Upper lobe of left lung (tissue), 6 donors: ENCODE measurements at regions not wholly inside any gene's neighbourhood (a gene's known extent, or its start where the extent isn't known, plus 50 kb on each side); places are given as distances from the start of the nearest gene placed in this dataset.

ENCODE experiments used
- ATAC-seq, 2 donors: fragments of 200-7000 bp; cut with Tn5 transposase; one replicate each; pipeline ENCODE4 v1.9.1; 2022; ENCODE audit warnings: mild to moderate bottlenecking in 2 of 2, moderate library complexity in 2 of 2; ENCODE audit not compliant: low FRiP score in 2 of 2
- DNase-seq, 2 donors: peaks; one replicate each; pipeline ENCODE4 v3.0.0-alpha.2; 2019 to 2020
- H3K27ac ChIP-seq, 4 donors: fragments of 200-600 bp; sonication (generic); one replicate each; pipeline ENCODE4 v1.5.1; 2016 to 2019
- H3K27me3 ChIP-seq, 4 donors: fragments of 200-600 bp; sonication (generic); one replicate each; pipeline ENCODE4 v1.5.1; 2017 to 2019
- H3K36me3 ChIP-seq, 4 donors: fragments of 200-600 bp; sonication (generic); one replicate each; pipeline ENCODE4 v1.5.1; 2016 to 2019
- H3K4me1 ChIP-seq, 4 donors: fragments of 200-600 bp; sonication (generic); one replicate each; pipeline ENCODE4 v1.5.1; 2018 to 2019
- H3K4me3 ChIP-seq, 4 donors: fragments of 200-600 bp; sonication (generic); one replicate each; pipeline ENCODE4 v1.5.1; 2017 to 2019; ENCODE audit warnings: mild to moderate bottlenecking in 2 of 4, moderate library complexity in 1 of 4
- H3K9me3 ChIP-seq, 4 donors: fragments of 200-600 bp; sonication (generic); one replicate each; pipeline ENCODE4 v1.5.1; 2018 to 2019
- EP300 ChIP-seq, 4 donors: sonication (generic); formaldehyde crosslinking; IDR thresholded peaks; one replicate each; pipeline ENCODE4 v1.5.1; 2017; ENCODE audit warnings: antibody characterized with exemption in 4 of 4, control low read depth in 2 of 4
- POLR2A ChIP-seq, 4 donors: fragments of 450-650 bp; IDR thresholded peaks; one replicate each; pipeline ENCODE4 v1.5.1; 2016 to 2017; ENCODE audit warnings: antibody characterized with exemption in 4 of 4, mild to moderate bottlenecking in 2 of 4
- POLR2AphosphoS5 ChIP-seq, 2 donors: sonication (generic); formaldehyde crosslinking; IDR thresholded peaks; one replicate each; pipeline ENCODE4 v1.5.1; 2017; ENCODE audit warnings: antibody characterized with exemption in 2 of 2
- WGBS, 2 donors: methylation state at CpG; one replicate each; pipeline ENCODE4 v1.1.5; 2017 to 2018; 5-methylcytosine and 5-hydroxymethylcytosine counted together
- TF ChIP-seq, protein P1 (sequence below), 6 experiments: fragments of 450-650 bp in 4 of 6; fragments of 200-600 bp in 2 of 6; sonication (generic) in 2 of 6; IDR thresholded peaks; one replicate each; pipeline ENCODE4 v1.5.1; 2016 to 2019; ENCODE audit warnings: antibody characterized with exemption in 6 of 6
- donor health status: DM: no; HTN: no; CAD: no; lungs with moderate emphysema.
- donor health status: DM: no; HTN: yes; CAD: no; lungs with severe emphysema.

DNA sequence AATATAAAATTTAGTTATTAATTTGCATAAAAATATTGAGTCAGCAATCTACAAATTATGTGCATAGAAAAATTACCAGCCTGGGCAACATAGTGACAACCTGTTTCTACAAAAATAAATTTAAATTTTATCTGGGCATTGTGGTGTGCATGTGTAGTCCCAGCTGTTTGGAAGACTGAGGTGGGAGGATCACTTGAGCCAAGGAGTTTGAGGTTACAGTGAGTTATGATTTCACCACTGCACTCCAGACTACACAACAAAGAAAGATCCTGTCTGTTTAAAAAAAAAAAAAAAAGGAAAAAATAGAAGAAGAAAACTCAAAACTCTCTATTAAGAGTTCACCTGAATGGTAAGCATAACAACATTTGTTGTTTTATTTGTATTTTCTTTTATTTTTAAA, 1048.4 kb upstream of the CDH2 start:
- Histone ChIP-seq H3K36me3 (no peaks in the 10 kb centered on the region), H3K9me3 (no peaks in the 10 kb centered on the region), H3K27ac (no peak overlapping the region), H3K27me3 (no peaks in the 10 kb centered on the region), H3K4me1 (no peaks in the 10 kb centered on the region), H3K4me3 (no peak overlapping the region)
- no peak for DNase-seq
- TF ChIP-seq POLR2A (IDR thresholded peaks at IDR 0.05) (no peak), POLR2AphosphoS5 (IDR thresholded peaks at IDR 0.05) (no peak), EP300 (IDR thresholded peaks at IDR 0.05) (no peak)
- TF ChIP-seq, protein P1, sequence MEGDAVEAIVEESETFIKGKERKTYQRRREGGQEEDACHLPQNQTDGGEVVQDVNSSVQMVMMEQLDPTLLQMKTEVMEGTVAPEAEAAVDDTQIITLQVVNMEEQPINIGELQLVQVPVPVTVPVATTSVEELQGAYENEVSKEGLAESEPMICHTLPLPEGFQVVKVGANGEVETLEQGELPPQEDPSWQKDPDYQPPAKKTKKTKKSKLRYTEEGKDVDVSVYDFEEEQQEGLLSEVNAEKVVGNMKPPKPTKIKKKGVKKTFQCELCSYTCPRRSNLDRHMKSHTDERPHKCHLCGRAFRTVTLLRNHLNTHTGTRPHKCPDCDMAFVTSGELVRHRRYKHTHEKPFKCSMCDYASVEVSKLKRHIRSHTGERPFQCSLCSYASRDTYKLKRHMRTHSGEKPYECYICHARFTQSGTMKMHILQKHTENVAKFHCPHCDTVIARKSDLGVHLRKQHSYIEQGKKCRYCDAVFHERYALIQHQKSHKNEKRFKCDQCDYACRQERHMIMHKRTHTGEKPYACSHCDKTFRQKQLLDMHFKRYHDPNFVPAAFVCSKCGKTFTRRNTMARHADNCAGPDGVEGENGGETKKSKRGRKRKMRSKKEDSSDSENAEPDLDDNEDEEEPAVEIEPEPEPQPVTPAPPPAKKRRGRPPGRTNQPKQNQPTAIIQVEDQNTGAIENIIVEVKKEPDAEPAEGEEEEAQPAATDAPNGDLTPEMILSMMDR (IDR thresholded peaks at IDR 0.05): no peak
- ATAC-seq: no peak

DNA sequence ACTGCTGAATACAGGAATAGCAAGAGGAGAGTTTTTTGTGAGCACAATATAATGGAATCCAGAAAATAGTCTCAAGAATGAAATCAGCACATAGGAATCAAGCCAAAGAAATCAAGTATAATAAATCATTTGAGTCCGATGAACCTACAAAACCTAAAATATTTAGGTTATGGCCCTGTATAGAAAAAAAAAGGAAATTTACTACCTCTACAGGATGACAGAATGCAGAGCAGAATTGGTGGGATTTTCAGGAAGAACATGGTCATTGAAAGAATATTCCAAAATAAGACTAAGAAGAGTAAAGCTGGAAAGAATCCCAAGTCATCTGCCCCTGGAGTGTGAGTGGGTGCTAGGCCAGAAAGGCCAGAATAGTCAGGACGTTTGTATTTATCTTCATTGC, 1041.2 kb upstream of the CDH2 start:
- TF ChIP-seq POLR2A (IDR thresholded peaks at IDR 0.05): no peak
- Histone ChIP-seq H3K4me1 (no peaks in the 10 kb centered on the region), H3K9me3 (no peaks in the 10 kb centered on the region), H3K27ac (no peak overlapping the region), H3K27me3 (no peaks in the 10 kb centered on the region), H3K4me3 (no peak overlapping the region), H3K36me3 (no peaks in the 10 kb centered on the region)
- no peak for ATAC-seq
- no peak for DNase-seq
- 69 to 83% methylated on average over 2 of the region's 2 CpGs for WGBS, 2 donors

DNA sequence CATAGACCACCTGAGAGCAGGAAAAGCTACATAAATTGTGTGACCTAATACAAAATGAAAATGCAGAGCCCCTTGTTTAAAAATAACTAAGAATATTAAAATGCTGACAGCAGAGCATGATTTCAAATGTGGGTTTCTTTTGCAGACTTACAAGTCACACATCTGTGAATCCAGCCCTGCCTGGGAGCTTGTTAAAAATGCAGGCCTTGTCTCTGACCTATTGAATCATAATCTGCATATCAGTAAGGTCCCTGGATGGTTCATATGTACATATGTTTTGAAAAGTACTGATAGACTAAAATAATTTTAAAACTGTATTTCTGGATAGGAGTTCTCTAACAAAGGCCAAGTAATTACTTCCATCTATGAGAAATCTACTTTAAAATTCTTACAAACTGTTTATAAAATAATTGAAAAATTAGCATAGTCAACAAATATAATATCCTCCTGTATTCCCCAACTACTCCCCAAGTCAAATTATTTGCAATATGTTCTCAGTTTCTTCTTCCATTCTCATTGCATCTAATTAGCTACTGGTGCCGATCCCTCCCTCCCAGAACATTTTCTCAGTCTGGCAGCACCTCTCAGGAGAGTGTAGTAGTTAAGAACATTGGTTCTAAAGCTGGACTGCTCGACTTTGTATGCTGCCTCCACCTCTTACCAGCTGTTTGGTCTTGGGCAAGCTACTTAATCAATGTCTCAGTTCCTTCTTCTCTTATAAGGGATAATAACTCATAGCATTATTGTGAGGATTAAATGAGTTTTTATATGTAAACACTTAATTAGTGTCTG, 1040.4 kb upstream of the CDH2 start:
- no peak for ATAC-seq
- 61 to 68% methylated on average over 2 of the region's 2 CpGs for WGBS, 2 donors
- Histone ChIP-seq H3K9me3 (no peaks in the 10 kb centered on the region), H3K27me3 (no peaks in the 10 kb centered on the region), H3K4me1 (no peaks in the 10 kb centered on the region), H3K36me3 (no peaks in the 10 kb centered on the region), H3K27ac (no peak overlapping the region), H3K4me3 (no peak overlapping the region)
- DNase-seq: no peak
- TF ChIP-seq EP300 (IDR thresholded peaks at IDR 0.05): no peak
- TF ChIP-seq POLR2A (IDR thresholded peaks at IDR 0.05): no peak
- TF ChIP-seq, protein P1 (IDR thresholded peaks at IDR 0.05): no peak
- no peak for TF ChIP-seq POLR2AphosphoS5 (IDR thresholded peaks at IDR 0.05)

DNA sequence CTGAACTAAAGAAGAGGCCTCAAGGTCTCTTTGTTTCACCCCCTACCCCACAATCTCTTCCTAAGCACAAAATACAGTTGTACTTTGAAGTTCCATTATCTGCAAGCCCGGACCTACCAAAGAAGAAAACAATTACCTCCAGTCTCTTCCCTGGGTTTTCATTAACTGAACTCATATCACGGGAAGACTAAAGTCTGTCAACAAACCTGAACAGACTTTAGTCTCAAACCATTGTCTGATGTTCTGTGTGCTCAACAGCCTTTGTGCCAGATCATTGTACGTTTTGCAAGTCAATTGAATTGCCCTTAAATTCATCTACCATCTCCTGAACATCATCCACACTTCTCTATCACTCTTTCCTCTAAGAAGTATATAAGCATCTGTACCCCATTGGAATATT, 1021.9 kb upstream of the CDH2 start:
- TF ChIP-seq, protein P1 (IDR thresholded peaks at IDR 0.05): no peak
- no peak for TF ChIP-seq POLR2AphosphoS5 (IDR thresholded peaks at IDR 0.05)
- no peak for TF ChIP-seq POLR2A (IDR thresholded peaks at IDR 0.05)
- TF ChIP-seq EP300 (IDR thresholded peaks at IDR 0.05): no peak
- H3K27me3 ChIP-seq: no peaks in the 10 kb centered on the region
- H3K27ac ChIP-seq: no peak overlapping the region
- 63 to 73% methylated on average over 3 of the region's 3 CpGs for WGBS, 2 donors
- no peaks in the 10 kb centered on the region for H3K9me3 ChIP-seq
- no peak overlapping the region for H3K4me3 ChIP-seq
- no peak for DNase-seq
- no peaks in the 10 kb centered on the region for H3K4me1 ChIP-seq
- no peak for ATAC-seq
- no peaks in the 10 kb centered on the region for H3K36me3 ChIP-seq

DNA sequence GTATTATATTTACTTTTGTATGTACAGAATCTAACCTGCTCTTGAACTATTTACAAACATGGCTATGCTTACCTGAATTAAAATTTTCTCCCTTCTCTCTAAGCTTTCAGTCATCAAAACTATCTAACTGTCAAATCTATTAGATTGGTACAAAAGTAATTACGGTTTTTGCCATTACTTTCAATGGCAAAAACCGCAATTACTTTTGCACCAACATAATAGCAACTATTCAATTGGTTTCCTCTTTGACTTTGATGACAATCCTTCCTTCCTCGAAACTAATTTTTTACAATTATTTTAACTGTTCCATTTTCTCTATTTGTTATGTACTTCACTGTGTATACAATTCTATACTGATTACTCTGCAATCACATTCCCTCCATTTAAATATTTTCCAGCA, 1019.4 kb upstream of the CDH2 start:
- Histone ChIP-seq H3K4me1 (no peaks in the 10 kb centered on the region), H3K4me3 (no peak overlapping the region), H3K27ac (no peak overlapping the region), H3K36me3 (no peaks in the 10 kb centered on the region), H3K9me3 (no peaks in the 10 kb centered on the region), H3K27me3 (no peaks in the 10 kb centered on the region)
- WGBS, 2 donors: 93% methylated on average over 3 of the region's 3 CpGs
- DNase-seq (no peak), ATAC-seq (no peak)
- no peak for TF ChIP-seq POLR2A (IDR thresholded peaks at IDR 0.05)
- no peak for TF ChIP-seq POLR2AphosphoS5 (IDR thresholded peaks at IDR 0.05)
- TF ChIP-seq, protein P1 (IDR thresholded peaks at IDR 0.05): no peak
- TF ChIP-seq EP300 (IDR thresholded peaks at IDR 0.05): no peak
